Activated gamma-delta T cell (primary cell): ENCODE measurements at regions not wholly inside any gene's neighbourhood (a gene's known extent, or its start where the extent isn't known, plus 50 kb on each side); places are given as distances from the start of the nearest gene placed in this dataset.
"Not testable (repeated sequence)": the region's sequence is repeated elsewhere in the genome, so short reads cannot be mapped to it uniquely, and the experiment has no call there.

Source experiments
- DNase-seq: peaks from one replicate; lab custom pipeline; 2025; lab: John Stamatoyannopoulos, UW

DNA sequence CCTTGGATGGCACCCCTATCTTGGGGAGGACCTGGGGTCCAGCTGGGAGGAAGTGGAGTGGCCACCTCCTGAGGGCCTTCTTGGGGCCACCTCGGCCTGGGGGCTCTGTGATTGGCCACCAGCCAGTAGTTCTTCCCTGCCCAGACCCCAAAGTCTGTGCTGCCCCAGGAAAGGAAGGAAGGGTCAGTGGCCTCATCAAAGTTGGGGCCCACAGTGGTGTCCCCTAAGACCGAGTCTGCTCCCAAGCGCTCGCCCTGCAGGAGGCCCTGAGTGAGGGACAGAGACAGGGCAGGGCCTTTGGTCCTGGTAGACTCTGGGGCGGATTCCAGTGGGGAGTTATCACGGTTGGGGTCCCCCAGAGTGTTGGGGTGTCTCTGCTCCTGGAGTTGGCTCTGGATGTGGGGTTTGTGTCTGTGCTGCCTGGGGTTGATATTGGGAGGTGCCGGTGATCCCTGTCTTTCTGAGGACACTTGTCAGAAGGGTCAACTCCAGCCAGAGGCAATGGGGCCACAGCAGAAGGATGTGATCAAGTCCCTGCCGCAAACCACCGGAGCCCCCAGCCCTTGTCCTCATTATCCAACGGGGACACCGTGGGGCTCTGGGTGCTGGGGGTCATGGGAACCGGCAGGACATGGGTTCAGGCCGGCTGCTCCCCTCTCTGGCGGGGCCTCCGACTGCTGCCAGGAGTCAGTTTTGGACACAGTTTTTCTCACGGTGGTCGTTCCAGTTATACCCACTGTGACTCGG lies 364.3 kb downstream of the TMEM121 start:
- no peak for DNase-seq

DNA sequence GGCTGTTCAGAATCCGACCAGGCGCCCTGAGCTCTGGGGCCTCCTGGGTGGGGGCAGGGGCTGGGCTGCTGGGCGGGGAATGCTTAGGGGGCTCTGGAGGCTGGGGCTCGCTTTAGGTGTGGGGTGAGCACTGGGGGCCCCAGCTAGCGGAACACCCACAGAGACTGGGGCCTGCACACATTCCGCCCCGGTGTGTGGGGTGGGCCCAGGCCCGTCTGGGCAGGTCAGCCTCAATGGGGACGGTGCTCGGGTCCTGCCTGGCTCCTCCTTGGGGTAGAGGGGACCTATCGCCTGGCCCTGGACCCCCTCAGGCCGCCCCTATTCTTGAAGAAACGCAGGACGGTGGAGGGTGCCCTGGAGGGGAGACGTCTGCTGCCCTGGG lies 364.8 kb downstream of the TMEM121 start:
- DNase-seq = no peak

DNA sequence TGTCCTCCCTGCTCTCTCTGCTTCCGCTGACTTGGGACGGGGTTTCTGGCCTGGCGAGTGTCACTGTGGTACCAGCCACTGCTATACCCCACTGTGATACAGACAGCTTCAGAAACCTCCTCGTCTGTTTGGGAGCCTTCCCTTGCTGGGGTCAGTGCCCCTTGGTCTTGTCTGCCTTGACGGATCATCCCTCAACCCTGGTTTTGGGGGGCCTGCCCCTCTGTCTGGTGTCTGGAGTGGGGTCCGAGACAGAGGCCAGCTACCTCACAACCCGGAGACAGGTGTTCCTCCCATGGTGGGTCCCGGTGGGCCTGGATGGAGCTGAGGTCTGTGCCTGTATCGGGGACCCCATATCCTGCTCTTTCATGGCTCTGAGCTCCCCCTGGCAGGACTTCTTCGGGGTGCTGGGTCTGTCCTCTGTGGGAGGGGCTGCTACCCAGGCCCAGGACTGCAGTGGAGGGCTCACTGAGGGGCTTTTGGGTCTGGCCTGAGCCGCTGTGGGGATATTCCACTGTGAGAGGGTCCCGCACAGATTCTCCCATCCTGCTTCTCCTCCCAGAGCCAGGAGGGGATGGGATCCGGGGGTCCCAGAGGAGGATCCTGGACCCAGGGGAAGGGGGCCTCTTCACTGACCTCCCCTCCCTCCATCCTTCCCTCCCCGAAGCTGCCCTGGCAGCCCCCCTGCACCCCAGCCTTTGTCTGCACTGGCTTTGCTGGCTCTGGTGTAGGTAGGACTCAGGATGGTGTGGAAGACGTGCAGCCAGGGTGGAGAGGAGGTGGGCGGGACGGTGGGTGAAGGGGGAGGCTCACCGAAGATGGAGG lies 365.5 kb downstream of the TMEM121 start:
- no peak for DNase-seq

- DNase-seq = not testable (repeated sequence)
Observed at GRCh38 chr14:105892453-105893441, 366.4 kb downstream of the TMEM121 start.

- DNase-seq = not testable (repeated sequence)
Observed at GRCh38 chr14:105893686-105894085, 367.3 kb downstream of the TMEM121 start.

GRCh38 chr14:105894125-105894977 lies 368.0 kb downstream of the TMEM121 start:
- no peak for DNase-seq

- no peak for DNase-seq
Observed at GRCh38 chr14:105894978-105895881, 368.8 kb downstream of the TMEM121 start.

DNA sequence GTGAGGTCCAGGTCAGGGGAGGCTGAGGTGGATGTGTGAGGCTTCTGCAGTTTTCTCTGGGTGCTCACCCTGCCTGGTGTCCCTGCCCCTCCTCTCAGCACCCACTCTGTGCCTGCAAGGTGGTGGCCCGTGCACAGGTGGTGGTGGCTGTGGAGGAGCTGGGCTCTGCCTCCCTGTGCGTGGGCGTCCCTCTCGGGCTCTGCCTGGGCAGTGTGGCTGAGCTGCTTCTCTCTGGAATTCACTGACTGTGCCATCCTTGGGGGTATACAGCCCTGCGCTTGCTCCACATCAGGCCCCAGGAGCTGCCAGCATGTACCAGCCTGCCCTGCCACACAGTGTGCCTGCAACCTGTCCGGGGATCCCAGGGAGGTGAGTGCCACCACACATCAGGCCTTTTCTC lies 369.8 kb downstream of the TMEM121 start:
- not testable (repeated sequence) for DNase-seq

DNA sequence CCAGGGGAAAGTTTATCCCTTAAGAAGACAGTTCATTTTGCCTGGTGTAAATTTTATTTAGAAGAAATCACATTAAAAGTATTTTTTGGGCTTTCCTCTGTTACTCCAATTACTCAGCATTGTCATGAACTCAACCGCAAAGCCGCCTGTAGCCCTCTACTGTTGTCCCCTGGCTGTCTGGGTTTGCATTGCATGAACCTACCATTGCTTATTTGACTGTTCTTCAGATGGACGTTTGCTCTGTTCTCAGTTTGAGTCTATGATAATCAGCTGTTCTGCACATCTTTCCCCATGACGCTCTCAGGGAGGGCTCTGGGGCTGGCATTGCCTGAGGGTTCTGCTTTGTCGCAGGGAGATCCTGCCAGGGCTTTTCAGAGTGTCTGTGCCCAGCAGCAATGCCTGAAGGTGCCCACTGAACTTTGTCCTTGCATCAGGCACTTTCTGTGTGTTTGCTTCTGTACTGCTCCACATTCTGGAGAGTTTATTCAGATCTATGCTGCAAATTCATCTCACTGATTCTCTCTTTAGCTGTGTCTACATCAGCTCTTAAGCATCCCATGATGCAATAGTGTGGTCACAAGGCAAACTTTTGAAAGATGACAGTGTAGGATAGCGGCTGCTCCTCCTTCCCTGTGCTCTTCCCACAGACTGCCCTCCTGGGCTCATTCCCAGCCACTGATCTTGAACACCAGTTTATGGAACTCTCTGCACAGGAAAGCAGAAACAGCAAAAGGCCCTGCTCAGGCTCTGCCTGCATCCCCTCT lies 370.8 kb downstream of the TMEM121 start:
- DNase-seq = not testable (repeated sequence)

DNA sequence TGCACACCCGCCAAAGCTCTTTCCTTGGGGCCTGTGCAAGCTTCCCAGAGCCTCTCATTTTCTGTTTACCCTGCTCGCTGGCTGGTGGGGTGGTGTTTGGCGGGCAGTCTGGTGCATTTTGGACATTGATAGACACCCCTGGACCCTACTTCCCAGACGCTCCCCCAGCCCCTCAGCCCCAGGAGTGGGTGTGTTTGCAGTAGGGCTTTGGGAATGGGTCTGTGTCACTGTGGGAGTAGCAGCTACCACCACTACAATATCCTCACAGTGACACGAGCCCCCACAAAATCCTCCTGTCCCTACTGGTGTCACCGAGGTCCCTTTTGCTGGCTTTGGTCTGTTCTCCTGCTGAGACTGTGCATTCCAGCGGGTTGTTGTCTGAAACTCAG lies 371.3 kb downstream of the TMEM121 start:
- no peak for DNase-seq

DNA sequence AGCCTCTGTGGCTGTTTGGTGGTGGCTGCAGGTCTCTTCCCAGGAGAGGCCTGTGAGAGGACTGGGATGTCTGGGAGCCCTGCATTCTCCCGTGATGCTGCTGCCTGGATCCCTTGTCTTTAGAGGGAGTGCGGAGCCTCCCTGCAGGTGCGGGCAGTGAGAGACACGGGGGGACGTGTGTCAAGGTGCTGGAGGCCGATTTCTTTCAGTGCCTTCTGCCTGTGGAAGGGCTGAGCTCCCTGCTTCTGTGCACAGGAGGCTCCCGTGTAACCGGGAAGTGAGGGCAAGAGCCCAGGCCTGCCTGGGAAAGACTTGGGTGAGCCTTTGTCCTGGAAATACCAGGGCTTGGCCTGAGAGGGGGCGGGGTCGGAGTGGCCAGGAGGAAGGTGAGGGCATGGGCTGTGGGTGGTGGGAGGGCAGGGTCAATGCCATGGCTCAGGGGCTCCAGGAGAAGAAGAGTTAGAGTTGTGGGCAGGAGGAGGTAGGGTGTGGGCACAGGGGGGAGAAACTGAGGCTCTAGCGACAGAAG lies 372.2 kb downstream of the TMEM121 start:
- DNase-seq = no peak

DNA sequence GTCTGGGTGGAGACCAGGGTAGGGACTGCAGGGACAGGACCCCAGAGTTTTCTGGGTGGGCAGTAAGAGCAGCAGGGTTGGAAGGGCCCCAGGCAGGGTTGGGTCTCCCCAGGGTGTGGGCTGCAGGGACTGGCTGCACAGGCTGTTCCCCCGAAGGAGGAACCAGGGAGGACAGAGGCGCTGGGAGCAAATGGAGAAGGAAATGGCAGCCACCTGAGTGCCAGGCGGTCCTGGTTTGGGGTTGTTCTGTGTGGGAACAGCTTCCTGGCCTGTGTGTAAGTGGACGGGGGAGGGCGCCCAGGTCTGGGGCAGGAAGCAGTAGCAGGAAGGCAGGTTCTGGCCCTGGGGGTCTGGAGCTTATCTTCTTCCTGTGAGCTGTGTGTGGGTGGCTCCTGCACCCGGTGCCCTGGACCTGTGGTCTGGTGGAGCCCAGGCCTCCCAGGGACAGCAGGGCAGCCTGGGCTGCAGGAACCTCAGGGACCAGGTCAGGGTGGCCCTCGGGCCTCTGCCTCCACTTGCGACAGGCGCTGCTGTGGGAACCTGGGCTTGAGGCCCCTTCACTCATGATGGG lies 372.8 kb downstream of the TMEM121 start:
- DNase-seq = no peak

DNA sequence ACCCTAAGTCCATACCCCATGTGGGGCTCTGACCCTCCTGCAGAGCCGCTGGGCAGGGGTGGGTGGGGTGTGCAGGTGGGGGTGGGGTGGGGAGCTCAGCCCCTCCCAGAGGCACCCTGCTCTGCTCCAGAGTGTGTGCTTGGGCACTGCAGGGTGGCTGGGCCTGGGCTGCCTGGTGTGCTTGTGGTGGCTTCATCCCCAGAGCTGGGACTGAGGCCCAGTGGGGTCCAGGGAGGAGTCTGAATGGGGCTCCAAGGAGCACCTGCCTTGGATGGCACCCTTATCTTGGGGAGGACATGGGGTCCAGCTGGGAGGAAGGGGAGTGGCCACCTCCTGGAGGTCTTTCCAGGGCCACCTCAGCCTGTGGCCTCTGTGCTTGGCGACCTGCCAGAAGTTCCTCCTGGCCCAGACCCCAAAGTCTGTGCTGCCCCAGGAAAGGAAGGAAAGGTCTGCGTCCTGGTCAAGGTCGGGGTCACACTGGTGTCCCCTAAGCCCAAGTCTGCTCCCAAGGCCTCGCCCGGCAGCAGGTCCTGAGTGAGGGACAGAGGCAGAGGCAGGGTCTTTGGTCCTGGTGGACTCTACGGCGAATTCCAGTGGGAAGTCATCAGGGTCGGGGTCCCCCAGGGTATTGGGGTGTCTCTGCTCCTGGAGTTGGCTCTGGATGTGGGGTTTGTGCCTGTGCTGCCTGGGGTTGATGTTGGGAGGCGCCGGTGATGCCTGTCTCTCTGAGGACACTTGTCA lies 373.4 kb downstream of the TMEM121 start:
- no peak for DNase-seq

DNA sequence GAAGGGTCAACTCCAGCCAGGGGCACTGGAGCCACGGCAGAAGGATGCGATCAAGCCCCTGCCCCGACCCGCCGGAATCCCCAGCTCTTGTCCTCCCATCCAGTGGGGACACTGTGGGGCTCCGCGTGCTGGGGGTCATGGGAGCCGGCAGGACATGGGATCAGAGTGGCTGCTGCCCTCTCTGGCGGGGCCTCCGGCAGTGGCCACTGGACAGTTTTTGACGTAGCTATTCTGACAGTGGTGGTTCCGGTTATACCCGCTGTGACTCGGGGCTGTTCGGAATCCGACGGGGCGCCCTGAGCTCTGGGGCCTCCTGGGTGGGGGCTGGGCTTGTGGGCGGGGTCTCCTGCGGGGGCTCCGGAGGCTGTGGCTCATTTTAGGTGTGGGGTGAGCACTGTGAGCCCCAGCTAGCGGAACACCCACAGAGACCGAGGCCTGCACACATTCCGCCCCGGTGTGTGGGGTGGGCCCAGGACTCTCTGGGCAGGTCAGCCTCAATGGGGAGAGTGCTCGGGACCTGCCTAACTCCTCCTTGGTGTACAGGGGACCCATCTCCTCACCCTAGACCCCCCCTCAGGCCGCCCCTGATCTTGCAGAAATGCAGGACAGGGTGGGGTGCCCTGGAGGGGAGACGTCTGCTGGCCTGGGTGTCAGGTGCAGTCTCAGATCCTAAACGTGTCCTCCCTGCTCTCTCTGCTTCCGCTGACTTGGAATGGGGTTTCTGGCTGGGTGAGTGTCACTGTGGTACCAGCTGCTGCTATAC lies 374.2 kb downstream of the TMEM121 start:
- no peak for DNase-seq

GRCh38 chr14:105901226-105901625 lies 374.8 kb downstream of the TMEM121 start:
- no peak for DNase-seq

GRCh38 chr14:105902131-105902898 lies 375.9 kb downstream of the TMEM121 start:
- no peak for DNase-seq

GRCh38 chr14:105902899-105903165 lies 376.4 kb downstream of the TMEM121 start:
- DNase-seq = not testable (repeated sequence)
